GM18519 (cell line): ENCODE measurements at regions not wholly inside any gene's neighbourhood (a gene's known extent, or its start where the extent isn't known, plus 50 kb on each side); places are given as distances from the start of the nearest gene placed in this dataset.
A peak's percentile ranks its signal among the peaks of the same experiment; 100 is the strongest.
"Not testable (repeated sequence)": the region's sequence is repeated elsewhere in the genome, so short reads cannot be mapped to it uniquely, and the experiment has no call there.

Experiments used
- ATAC-seq: cut with Tn5 transposase; IDR thresholded peaks from one replicate; pipeline ENCODE4 v1.9.1; 2021; ENCODE audit warnings: mild to moderate bottlenecking, moderate library complexity; ENCODE audit not compliant: unreplicated experiment, low FRiP score

DNA sequence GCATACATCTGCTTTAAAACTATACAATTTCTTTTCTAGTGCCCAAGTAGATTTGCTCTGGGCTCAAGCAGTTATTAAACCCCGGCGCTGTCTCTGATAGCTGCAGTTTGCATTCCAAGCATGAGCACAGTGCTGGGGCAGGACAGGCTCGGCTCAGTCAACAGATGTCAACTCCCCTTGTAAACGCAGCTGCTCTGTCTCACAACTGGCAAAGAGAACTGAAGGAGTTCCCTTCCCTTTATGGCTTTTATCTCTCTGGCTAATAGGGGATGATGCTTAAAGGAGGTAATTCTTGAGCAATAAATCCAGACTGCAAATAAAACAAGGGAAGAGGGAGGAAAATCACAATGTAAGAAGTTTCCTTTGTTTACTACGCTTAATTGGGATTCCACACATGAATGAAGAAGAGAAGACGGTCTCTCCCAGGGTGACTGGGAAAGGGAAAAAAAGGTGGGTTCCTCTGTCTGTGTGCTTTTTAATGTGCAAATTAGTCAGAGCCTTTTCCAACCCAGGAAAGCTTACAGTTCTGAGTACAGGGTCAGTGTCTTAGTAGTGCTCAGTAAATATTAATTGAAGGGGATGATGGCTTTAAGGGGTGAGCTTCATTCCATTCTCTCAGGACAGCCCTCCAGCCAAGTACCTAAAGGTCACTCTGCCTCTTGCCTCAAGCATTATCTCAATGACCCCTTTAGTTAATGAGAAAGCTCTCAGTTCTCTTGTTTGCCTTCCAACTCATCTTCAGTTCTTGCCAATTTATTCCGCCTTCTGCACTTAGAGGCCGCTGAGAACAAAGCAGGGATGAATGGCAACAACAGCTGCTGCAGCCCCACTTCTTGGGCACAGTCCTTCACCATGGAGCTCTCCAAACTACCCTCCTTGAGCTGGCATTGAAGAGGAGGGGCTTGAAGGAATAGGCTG, 155.7 kb upstream of the JADE1 start:
- ATAC-seq, result no peak

DNA sequence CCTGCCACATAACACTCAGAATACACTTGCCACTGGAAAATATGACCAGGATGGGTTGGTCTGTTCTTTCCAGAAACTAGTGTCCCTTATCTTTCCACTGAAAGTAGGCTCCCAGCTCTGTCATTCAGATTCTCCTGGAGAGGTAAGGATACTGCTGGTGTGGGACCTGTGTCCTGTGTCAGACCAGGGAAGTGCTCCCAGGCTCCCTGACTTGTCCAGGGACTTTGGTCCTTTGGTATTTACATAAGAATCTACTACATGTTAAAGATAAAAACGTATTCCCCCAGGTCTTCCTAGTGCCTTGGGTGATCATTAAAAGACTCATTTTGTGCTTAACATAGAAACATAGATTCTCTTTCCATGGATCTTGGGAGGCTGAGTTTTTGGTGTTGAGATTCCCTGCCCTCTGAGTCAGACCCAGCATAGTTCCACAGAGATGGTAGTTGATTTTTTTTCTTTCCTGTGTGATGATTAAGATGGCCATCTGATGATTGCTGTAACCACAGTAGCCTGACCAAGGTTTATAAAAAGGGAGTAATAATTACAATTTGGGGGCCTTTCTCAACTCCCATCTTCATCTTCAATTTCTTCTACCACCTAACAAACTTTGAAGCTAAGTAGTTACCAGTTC, 159.8 kb upstream of the JADE1 start:
- no peak for ATAC-seq

DNA sequence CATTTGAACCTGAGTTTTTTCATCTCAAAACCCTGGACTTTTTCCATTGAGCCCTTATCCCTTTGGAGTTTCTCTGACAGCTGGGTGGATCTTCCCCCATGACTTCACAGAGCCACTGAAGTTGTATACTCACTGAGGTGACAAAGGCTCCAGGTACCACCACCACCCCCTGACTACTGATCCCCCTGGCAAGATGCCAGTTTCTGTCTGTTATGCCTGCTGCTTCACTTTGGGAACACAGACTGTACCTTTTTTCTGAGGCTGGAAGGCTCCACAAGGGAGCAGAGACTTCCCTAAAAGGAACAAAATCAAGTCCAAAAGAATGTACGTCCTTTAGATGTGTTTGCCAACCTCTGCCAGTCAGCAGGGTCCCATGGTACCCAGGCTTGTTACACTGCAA, 160.3 kb upstream of the JADE1 start:
- ATAC-seq, result no peak

DNA sequence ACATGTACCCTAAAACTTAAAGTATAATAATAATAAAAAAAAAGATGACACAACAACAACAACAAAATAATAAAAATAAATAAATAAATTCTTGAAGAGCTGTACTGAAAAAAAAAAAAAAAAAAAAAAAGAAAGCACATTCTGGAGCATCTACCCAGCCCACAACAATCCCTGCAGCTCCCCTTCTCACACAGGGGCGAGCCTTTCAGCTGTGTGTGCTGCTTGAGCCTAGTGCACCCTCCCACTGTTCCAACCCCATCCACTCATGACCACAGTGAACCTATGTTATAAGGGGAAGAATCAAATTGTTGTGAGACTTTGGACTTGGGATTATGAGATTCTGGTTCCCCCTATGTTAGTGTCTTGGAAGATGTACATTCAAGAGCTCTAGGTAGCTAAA, 161.5 kb upstream of the JADE1 start:
- no peak for ATAC-seq

DNA sequence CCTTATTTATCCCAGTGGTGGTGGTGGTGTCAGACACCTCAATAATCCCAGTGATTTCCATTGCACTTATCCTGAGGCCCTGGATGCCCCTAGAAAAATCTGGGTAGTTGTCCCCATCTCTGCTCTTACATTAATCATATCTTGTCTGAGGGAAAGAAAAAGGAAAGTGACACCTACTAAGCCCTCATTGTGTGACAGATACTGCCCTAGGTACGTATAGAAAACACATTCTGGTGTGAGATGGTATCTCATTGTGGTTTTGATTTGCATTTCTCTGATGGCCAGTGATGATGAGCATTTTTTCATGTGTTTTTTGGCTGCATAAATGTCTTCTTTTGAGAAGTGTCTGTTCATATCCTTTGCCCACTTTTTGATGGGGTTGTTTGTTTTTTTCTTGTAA, 162.6 kb upstream of the JADE1 start:
- peak; percentile 69 for ATAC-seq

DNA sequence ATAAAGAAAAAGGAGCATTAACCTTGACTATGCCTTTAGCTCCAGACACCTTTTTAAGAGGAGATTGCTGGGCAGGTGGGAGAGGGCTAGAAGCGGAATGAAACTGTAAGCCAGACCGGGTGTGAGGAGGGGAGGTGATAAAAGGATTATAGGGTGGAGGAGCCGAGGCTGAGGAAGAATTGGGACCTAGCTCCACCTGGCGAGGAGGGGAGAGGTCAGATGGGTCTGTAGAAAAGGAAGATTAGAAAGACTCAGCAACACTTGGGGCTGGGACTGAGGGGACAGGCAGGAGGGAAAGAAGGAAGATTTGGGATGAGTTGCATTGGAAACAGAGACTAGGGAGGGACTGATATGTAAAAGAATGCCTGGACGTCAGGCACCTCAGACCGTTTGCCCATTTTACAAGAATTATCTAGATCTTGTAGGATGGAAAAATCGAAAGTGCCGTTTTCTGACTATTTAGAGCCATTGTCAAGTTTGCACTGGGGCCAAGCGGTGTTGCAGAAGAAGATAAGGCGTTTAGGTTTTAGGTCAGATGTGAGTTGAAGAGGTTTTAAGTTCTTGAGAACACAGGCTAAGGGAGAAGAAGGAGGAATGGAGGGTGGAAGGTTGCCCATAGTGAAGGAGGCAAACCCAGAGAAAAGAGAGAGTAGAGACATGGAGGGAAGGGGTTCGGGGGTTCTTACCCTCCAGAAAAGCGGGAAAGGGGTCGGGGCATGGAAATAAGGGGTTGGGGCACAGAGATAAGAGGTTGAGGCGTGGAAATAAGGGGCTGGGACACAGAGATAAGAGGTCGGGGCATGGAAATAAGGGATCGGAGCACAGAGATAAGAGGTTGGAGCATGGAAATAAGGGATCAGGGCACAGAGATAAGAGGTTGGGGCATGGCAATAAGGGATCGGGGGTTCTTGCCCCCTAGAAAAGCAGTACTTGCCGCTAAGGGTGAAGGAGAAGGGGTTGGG, 164.5 kb upstream of the JADE1 start:
- ATAC-seq, result not testable (repeated sequence)

DNA sequence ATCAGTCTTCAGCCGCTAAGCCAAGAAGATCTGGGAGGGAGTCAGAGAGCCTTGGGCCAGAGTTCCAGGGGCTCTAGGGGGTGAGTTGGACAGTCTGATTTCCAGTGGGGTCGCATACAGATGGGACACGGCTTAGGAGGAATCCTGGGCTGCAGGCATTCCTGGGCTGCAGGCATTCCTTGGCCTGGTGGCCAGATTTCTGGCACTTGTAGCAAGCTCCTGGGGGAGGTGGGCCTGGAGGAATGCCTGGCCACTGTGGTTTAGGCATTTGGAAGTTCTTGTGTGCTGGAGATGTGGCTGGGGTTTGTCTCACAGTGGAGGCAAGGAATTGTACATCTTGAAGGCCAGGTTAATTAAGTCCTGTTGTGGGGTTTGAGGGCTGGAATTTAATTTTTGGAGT, 165.4 kb upstream of the JADE1 start:
- not testable (repeated sequence) for ATAC-seq

DNA sequence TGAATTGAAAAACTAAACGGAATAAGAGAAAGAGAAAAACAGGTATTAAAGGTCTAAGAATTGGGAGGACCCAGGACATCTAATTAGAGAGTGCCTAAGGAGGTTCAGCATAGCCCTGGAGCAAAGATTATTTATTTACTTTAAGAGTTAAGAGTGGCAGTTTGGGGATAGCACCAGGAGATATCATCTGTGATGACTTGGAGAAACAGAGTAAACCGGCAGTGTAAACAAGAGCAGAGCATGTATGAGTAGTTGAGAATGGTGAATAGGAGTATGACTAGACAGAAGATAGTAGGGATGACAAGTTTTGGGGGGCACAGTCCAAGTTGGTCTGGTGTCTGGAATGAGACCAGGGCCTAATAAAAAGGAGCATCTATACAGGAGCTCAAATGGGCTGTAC, 167.9 kb upstream of the JADE1 start:
- not testable (repeated sequence) for ATAC-seq

DNA sequence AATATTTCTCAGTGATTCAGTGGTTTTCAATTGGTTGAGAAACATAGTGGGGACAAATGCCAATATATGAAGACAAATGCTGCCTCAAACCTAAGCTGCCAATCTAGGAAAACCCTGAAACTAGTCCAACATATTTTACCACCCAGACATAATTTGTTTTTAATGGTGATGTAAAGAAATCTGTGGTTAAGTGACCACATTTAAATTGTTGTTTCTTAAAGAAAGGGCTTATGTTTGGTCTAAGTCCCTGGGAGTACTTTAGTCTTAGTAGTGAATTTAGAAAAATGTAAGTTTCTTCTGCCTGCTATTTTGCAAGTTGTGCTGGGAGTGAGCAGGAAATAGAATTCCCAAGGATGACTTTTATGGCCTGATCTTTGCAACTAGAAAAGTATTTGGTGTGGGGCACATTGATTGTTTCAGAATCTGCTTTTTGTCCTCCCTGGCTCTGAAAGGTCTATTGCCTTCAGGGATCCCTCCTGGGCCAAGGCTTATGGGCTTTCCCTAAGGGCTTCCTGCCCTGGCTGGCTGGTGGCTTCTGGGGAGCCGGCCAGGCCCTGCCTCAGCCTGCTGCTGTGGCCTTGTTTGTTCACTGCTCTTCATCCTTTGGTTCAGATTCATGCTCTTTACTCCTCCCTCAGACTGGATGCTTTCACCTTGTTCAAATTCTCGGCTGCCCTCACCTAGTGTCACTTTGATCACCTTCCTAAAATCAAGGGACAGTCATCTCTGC, 169.8 kb upstream of the JADE1 start:
- no peak for ATAC-seq

DNA sequence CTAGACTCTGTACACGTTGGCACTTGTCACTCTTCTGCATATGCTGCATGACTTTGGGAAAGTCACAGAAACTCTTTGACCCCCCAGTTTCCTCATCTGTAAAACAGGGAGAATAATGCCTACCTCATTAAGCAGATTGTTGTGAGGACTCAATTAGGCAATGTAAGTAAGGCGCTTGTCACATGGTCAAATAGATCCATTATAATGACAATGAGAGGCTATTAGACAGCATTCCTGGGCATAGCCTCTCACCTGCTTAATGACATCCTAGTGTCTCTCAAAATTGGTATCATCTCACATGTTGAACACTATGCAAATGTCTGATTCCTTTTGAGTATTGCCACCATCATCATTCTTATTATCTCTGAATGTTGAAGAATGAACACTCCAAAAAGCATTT, 172.6 kb upstream of the JADE1 start:
- ATAC-seq, result no peak

DNA sequence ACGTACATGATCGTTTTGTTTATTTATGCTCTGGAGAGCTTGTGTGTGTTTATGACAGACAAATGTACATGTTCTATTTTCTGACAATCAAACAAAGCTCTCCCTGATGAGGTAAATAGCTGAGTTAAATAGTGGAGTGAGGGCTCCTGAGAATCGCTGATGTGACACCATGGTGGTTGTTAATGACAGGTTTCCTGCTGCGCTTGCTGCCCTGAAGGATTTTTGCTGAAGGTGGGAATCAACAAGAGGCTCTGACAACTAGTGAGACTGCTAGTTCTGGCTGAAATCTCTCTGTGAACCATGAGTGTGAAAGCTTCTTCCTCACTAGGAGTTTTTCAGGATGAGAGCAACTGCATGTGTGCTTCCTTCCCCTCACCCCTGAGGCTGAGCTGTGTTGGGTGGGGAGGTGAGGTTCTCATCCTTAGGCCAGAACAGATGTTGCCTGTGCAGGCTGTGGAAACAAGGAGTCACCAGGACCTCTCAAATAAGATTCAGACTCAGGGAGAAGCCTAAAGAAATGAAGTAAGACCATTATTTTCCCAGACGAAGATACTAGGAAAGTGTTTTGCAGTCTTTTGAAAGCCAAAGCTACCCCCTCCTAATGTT, 173.4 kb upstream of the JADE1 start:
- ATAC-seq, result no peak

DNA sequence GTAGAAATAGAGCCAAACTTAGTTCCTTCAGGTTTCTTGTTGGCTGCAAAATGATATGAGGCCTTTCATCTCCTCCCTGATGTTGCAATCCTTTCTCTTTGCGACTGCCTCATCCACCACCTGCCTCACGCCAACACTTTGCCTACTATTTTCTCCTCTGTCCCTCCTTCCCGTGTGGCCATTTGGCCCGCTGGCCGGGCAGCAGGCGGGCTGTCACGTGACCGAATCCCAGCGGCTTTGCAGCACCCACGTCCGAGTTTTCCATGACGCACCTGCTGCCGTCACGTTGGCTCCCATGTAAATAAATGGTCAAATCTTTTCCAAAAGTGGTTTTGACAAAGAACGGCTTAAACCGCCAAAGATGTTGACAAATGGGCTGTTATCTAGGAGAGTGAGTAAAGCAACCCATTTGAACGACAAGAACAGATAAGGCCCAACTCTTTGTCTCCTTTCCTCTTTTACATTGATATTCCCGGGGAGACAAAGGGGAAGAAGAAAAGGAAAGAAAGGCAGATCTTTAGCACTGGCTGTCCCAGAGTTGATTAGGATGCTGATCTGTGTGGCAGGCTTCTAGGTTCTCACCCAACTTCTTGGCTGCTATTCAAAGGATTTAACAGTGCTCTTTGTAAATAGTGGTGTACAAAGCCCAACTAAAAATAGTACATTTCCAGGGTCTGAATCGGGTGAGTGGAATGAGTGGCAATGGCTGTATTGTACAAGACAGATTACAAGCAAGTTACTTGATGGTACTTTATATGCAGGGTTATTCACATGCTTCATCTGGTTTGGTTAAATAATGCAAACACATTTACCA, 174.2 kb upstream of the JADE1 start:
- ATAC-seq, result no peak

DNA sequence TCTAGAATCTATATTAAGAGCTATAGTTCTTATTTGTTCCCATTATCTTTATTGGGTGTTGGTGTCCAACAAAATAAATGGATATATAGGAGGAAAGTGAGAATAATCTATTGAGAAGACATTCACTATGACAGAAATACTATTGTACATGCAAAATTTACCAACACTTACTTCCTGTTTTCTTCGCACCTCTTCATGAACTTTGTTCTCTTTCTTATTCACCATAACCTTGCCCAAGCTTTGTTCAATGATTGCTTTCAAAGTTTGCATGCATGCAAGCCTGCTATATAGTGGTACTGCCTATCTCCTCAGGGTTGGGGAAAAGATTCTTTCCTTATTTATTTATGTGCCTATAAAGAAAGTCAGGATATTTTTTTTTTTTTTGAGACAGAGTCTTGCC, 176.4 kb upstream of the JADE1 start:
- ATAC-seq, result no peak

DNA sequence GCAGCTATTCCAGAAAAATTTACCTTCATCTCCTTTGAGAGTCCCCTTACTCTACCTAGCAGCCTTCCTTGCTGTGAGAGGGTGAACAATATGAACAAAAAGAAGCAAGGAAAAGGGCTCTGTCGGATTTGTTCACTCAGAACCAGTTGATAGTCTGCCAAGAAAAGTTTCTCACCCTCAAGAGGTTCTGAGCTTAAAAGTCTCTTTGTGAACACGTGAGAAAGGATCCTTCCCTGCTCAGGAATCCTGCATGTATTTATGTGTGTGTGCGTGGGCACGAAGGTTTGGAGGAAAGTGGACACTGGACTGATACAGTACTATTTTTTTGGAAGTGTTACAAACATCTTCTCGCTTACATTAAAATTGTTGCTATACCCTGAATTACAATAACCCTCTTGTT, 178.6 kb upstream of the JADE1 start:
- no peak for ATAC-seq

DNA sequence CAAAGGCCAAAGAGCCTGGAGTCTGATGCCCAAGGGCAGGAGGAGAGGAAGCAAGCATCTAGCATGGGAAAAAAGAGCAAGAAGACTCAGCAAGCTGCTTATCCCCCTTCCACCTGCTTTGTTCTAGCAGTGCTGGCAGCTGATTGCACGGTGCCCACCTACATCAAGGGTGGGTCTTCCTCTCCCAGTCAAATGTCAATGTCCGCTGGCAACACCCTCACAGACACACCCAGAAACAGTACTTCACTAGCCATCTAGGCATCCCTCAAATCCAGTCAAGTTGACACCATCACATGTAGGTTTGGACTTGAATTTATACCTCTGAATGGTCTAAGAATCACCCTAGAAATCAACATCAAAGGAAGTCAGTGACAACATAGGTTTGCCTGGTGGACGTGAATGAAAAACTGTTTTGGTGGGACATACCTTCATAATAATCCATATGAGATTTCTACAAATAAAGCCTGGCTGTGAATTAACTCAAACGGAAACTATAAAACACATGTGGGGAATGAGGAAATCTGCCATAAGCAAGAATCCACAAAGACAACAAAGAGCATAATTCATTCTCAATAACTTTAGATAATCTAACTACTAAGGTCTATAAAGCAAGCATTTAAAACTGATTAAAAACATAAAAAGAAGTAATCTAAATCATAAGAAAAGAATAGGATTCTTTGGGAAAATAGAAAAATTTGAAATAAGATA, 185.8 kb upstream of the JADE1 start:
- ATAC-seq, result no peak

DNA sequence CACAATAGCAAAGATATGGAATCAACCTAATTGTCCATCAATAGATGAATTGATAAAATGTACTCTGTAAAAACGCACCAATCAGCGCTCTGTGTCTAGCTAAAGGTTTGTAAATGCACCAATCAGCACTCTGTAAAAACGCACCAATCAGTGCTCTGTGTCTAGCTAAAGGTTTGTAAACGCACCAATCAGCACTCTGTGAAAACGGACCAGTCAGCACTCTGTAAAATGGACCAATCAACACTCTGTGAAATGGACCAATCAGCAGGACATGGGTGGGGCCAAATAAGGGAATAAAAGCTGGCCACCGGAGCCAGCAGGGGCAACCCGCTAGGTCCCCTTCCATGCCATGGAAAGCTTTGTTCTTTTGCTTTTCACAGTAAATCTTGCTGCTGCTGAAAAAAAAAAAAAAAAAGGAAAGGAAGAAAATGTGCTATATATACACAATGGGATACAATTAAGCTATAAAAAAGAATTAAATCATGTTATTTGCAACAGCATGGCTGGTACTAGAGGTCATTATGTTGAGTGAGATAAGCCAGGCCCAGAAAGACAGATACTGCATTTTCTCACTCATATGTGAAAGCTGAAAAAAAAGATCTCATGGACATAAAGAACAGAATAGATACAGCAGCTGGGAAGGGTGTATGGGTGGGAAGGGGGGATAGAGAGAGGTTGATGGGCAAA, 189.1 kb upstream of the JADE1 start:
- ATAC-seq, result not testable (repeated sequence)

DNA sequence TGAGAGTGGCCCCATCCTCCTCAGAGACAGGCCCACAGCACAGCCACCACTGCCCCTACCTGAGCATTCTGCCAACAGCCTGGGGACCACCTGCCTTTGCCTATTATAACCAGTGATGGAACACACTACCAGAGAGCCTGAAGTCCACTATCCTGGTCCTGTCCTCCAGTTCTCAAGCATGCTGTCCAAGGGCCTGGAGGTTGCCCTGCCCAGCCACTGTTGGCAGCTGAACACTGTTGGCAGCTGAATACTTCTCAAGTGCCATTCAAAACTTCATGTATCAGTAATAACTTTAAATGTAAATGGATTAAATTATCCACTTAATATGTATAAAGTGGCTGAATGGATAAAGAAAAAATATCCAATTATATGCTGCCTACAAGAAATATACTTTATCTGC, 194.3 kb upstream of the JADE1 start:
- ATAC-seq, result no peak

DNA sequence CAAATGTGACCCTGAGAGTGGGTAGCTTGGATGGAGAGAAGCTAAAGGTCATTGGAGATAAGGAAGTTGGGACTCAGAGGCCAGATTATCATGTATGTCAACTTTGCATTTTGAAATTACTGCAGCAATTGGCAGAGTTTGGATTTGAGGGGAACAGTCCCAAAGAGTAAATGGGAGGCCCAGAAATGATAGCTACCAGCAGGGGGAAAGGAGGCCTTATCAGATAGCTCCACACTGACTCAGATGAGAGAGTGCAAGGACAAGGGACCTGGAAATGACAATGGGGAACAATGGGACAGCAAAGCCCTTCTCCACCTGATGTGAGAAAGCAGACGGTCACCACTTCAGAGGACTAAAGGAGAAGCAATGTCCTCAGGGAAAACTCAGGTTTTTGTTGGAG, 201.5 kb upstream of the JADE1 start:
- ATAC-seq, result no peak
